OCI-LY1 (cell line): ENCODE measurements at regions not wholly inside any gene's neighbourhood (a gene's known extent, or its start where the extent isn't known, plus 50 kb on each side); places are given as distances from the start of the nearest gene placed in this dataset.

Experiments
- EZH2 ChIP-seq: fragments of 200-600 bp; sonication (generic), shearing (Covaris generic); IDR thresholded peaks from 2 replicates; pipeline ENCODE4 v1.8.0; 2017; ENCODE audit warnings: borderline replicate concordance, mixed run types, mild to moderate bottlenecking, antibody characterized with exemption, low read length, moderate library complexity, mixed read lengths
- TF ChIP-seq, protein P1 (sequence below): fragments of 200-600 bp; sonication (generic), shearing (Covaris generic); IDR thresholded peaks from 2 replicates; pipeline ENCODE4 v1.5.1; 2017; ENCODE audit warnings: mild to moderate bottlenecking, antibody characterized with exemption, low read length, moderate library complexity, mixed read lengths

DNA sequence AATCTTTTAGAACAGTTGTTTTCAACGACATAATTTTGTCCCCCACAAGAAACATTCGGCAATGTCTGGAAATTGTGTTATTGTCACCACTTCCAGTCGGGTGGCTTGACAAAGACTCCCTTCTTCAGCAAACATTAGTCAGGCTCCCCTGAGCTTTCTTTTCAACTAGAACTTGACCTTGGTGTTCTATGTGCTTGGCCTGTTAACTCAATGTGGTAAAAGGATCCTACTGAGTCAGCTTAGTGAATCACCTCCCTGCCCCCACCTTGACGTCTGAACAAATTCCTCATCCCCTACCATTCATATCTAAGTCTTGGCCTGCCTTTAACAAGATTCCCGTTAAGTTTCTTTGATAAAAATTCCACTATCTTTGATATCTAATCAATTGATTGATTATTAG, 465.0 kb upstream of the ROBO1 start:
- TF ChIP-seq, protein P1, sequence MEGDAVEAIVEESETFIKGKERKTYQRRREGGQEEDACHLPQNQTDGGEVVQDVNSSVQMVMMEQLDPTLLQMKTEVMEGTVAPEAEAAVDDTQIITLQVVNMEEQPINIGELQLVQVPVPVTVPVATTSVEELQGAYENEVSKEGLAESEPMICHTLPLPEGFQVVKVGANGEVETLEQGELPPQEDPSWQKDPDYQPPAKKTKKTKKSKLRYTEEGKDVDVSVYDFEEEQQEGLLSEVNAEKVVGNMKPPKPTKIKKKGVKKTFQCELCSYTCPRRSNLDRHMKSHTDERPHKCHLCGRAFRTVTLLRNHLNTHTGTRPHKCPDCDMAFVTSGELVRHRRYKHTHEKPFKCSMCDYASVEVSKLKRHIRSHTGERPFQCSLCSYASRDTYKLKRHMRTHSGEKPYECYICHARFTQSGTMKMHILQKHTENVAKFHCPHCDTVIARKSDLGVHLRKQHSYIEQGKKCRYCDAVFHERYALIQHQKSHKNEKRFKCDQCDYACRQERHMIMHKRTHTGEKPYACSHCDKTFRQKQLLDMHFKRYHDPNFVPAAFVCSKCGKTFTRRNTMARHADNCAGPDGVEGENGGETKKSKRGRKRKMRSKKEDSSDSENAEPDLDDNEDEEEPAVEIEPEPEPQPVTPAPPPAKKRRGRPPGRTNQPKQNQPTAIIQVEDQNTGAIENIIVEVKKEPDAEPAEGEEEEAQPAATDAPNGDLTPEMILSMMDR = no peak
- TF ChIP-seq EZH2 = no peak
